Fibroblast of the aortic adventitia (primary cell): ENCODE measurements at regions not wholly inside any gene's neighbourhood (a gene's known extent, or its start where the extent isn't known, plus 50 kb on each side); places are given as distances from the start of the nearest gene placed in this dataset.

Source experiments
- DNase-seq: peaks from one replicate; pipeline ENCODE4 v3.0.0-alpha.2; 2010; ENCODE audit warnings: low read depth
- H3K4me3 ChIP-seq: 2 replicates; pipeline ENCODE4 v1.5.1; 2011; ENCODE audit warnings: low read depth, mild to moderate bottlenecking, control low read depth, low read length, moderate library complexity
- CTCF ChIP-seq: IDR thresholded peaks from 2 replicates; pipeline ENCODE4 v1.5.1; 2011; ENCODE audit warnings: mild to moderate bottlenecking, low read length, control low read depth, inconsistent platforms; ENCODE audit not compliant: insufficient read depth

GRCh38 chr15:37764733-37765191 is 169.7 kb upstream of the TMCO5A start:
- no peak overlapping the region for H3K4me3 ChIP-seq
- DNase-seq = peak; percentile 83
- TF ChIP-seq CTCF = peak; percentile 79

DNA sequence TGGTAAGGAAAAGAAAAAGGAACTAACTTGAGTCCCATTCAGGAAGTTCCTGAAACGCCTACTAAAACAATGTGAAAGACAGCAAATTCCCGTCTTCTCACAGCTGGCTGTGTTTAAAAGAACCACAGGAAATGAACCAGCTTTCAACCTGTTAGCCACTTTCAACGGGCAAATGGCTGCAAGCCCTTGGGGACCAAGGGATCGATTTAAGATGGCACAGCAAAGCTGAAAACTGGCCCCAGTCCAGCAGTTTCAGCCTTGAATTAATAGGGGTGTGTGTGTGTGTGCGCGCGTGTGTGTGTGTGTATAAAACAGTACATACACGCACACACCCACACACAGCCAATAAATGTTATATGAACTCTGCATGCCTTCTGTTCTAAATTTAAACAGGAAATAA is 168.7 kb upstream of the TMCO5A start:
- TF ChIP-seq CTCF = no peak
- DNase-seq = peak; percentile 4

GRCh38 chr15:37767841-37768455 is 166.5 kb upstream of the TMCO5A start:
- no peak for TF ChIP-seq CTCF
- no peak overlapping the region for H3K4me3 ChIP-seq
- peak; percentile 26 for DNase-seq

More for the DNA sequence above, 168.7 kb upstream of the TMCO5A start:
- H3K4me3 ChIP-seq = no peak overlapping the region

DNA sequence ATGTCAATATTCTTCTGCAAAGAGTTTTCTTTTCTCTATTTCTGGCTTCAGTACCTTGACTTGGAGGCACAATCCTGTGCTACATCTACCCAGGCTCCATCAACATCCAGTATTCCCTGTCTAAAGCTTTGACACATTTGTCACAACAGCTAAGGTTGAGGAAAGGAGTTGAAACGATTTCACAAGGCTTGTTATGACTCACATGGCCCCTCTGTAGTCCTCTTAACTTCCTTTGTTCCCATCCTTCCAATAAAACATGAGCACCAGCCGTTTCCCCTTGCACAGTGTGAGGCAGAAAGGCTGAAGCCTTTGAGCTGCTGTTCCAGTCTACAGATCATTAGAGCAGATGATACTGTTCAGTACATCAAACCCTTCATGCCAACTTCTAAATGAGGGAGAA is 163.0 kb upstream of the TMCO5A start:
- no peak overlapping the region for H3K4me3 ChIP-seq
- no peak for TF ChIP-seq CTCF
- DNase-seq = peak; percentile 5

DNA sequence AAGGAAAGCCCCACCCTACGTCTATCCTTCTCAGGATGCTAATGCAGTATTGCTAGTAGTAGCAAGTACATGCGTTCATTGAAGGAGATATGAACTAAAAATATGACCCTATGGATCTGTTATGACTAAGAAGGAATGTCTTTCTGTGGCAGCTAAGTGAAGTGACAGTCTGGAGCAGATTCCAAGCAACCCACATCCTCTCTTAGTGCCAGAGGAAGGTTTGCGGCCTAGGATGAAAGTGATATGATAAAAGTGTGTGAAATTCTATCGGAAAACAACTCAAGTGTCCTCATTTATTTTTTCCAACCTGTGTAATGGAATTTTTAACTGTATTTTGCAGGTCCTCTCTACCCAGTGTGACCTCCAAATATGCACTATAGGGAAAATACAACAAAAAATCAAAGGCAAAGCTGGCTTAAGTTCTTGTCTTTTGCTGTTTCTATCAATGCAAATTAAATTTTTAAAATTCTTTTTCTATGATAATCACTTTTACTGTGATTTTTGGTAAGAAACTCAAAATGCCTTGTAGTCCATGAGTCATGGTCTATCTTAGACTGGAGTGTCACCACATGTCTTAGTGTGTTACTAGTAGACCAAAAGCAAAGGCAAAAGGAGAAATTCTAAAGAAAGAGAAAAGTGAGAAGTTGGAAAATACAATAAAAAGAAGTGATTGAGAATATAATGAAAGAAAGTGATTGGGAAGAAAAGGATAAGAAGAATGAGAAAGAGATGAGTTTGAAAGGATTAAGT is 161.2 kb upstream of the TMCO5A start:
- H3K4me3 ChIP-seq = no peak overlapping the region
- peak; percentile 77 for DNase-seq
- TF ChIP-seq CTCF = no peak

DNA sequence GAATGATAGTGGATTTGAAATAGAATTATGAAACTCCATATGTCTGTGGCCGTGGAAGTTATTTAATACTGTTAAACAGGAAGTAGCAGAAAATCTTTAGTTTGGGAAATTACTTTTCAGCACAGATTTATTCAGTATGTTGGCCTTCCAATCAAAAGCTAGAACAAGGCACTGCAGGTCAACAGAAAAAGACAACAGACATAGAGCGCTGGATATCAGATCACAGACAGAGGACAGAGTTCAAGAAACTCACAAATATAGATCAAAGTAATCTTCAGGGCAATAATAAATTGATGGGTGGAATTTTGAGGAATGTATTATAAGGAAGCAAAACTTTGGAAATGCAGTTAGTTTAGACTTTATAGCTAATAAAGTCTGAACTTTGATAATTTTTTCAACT is 159.5 kb upstream of the TMCO5A start:
- no peak for TF ChIP-seq CTCF
- DNase-seq = no peak
- H3K4me3 ChIP-seq = no peak overlapping the region

GRCh38 chr15:37777006-37777405 is 157.4 kb upstream of the TMCO5A start:
- no peak for DNase-seq
- H3K4me3 ChIP-seq = no peak overlapping the region
- no peak for TF ChIP-seq CTCF
